T47D (cell line): ENCODE measurements at regions not wholly inside any gene's neighbourhood (a gene's known extent, or its start where the extent isn't known, plus 50 kb on each side); places are given as distances from the start of the nearest gene placed in this dataset.
"Not testable (repeated sequence)": the region's sequence is repeated elsewhere in the genome, so short reads cannot be mapped to it uniquely, and the experiment has no call there.

Experiments
- DNase-seq, 2 experiments: peaks; one replicate each; pipeline versions ENCODE4 v3.0.0 to v3.0.0-alpha.2; 2011 to 2012; ENCODE audit warnings: low read depth in 1 of 2, low spot score in 1 of 2
- JUND ChIP-seq: IDR thresholded peaks from 2 replicates; pipeline ENCODE4 v1.6.1; 2012; ENCODE audit warnings: low read depth
- in situ Hi-C: cut with HindIII; loops from 2 replicates; pipeline ENCODE4 v1.10.0; 2016; ENCODE audit warnings: low sequenced_read_pairs, low pct_unique_long_range_greater_than_20kb

DNA sequence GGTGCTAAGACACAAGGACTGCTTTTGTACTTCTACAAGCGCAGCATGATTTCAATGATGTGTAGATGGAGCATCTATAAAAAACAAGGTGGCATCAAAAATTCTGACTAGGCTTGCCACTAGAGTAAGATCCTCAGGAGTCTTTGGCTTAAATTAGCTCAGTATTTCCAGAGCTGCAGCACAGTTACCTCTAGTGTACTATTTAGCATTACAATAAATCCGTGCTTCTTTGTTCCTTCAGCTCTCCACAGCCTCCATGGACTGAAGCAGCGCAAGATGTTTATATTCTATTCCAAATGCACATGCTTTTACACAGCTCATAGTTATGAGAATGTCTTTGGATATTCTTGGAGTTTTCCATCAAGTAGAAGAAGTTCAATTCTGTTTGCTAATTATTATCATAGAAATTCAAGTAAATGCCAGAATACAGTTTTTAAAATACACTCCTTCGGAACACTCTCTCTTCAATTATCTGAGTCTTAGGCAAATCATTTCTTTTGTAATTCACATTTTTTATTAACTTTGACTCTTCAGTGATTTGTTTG, 1133.0 kb upstream of the LRRTM1 start:
- no peak for DNase-seq
- in situ Hi-C loops: no loop called here
- TF ChIP-seq JUND: no peak

DNA sequence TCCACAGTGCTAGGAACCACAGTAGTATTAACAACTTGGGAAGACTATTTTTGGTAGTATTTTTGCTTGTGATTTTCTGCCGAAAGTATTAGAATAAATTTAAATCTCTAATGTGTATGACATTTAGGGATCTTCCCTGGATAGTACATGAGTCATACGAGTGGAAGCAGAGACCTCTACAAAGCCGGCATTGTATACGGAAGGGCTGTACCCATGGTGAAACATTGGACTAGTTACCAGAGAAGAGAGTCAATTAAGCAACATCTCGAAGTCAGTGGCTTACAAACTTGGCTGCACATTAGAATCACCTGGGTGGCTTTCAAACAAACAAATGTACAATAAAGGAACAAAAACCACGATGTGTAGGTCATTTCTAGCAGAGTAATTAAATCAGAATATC, 1131.7 kb upstream of the LRRTM1 start:
- in situ Hi-C loops: no loop called here
- peak in 1 of 2 experiments; percentile 1 for DNase-seq
- no peak for TF ChIP-seq JUND

GRCh38 chr2:81412681-81413080, 1108.1 kb upstream of the LRRTM1 start:
- in situ Hi-C loops: no loop called here
- no peak for DNase-seq

GRCh38 chr2:81403508-81403907, 1099.0 kb upstream of the LRRTM1 start:
- in situ Hi-C loops: no loop called here
- no peak for TF ChIP-seq JUND
- DNase-seq: no peak

More at GRCh38 chr2:81412681-81413080, 1108.1 kb upstream of the LRRTM1 start:
- no peak for TF ChIP-seq JUND

GRCh38 chr2:81396417-81397019, 1092.0 kb upstream of the LRRTM1 start:
- no peak for TF ChIP-seq JUND
- in situ Hi-C loops: no loop called here

GRCh38 chr2:81395746-81396145, 1091.2 kb upstream of the LRRTM1 start:
- no peak for DNase-seq
- no peak for TF ChIP-seq JUND
- in situ Hi-C loops: no loop called here

More at GRCh38 chr2:81396417-81397019, 1092.0 kb upstream of the LRRTM1 start:
- no peak for DNase-seq

DNA sequence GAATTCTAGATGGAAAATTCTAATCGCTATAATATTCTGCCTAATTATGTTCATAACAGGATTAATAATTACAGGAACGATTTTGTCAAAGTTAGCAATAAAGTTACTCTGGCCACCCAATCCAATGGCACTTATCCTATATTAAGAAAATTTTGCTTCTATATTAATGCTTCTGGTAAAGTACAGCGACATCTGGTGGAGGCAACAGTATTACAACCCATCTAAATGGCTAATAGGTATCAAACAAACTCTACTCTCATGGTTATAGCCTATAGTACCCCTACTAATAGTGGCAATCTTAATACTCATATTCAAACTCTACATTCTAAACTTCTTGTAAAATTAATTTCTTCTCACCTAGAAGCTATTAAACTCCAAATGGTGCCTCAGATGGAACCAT, 1084.7 kb upstream of the LRRTM1 start:
- no peak for TF ChIP-seq JUND
- DNase-seq: no peak
- in situ Hi-C loops: no loop called here

- TF ChIP-seq JUND: no peak
- in situ Hi-C loops: no loop called here
These were observed 1059.2 kb upstream of the LRRTM1 start for GRCh38 chr2:81363800-81364199.

GRCh38 chr2:81362468-81362867, 1057.9 kb upstream of the LRRTM1 start:
- DNase-seq: peak in 1 of 2 experiments; percentile 2

More at GRCh38 chr2:81363800-81364199, 1059.2 kb upstream of the LRRTM1 start:
- no peak for DNase-seq

GRCh38 chr2:81355436-81355835, 1050.9 kb upstream of the LRRTM1 start:
- no peak for TF ChIP-seq JUND
- in situ Hi-C loops: no loop called here
- DNase-seq: peak in 1 of 2 experiments; percentile 2

More at GRCh38 chr2:81362468-81362867, 1057.9 kb upstream of the LRRTM1 start:
- in situ Hi-C loops: not testable (repeated sequence)

GRCh38 chr2:81334046-81334445, 1029.5 kb upstream of the LRRTM1 start:
- no peak for TF ChIP-seq JUND
- in situ Hi-C loops: no loop called here
- DNase-seq: no peak

GRCh38 chr2:81328968-81329367, 1024.4 kb upstream of the LRRTM1 start:
- DNase-seq: no peak
- in situ Hi-C loops: no loop called here
- TF ChIP-seq JUND: no peak

DNA sequence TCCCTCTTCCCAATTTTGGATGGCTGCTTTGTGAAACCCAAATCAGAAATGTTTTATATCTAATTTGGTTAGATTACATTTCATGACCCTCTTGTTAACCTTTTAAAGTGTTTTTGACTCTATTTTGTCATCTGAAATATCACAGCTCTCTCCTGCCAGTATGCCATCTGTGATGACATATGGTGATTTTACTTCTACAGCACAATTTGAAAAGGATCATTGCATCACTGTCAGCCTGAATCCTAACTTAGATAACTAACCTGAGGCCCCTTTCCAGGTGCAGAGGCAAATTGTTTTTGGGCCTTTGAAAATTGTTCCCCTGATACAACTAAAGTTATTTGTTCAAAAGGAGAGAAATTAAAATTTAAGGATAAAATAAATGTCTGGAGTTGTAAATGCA, 1023.4 kb upstream of the LRRTM1 start:
- TF ChIP-seq JUND: no peak
- DNase-seq: no peak
- in situ Hi-C loops: no loop called here

GRCh38 chr2:81324046-81324445, 1019.5 kb upstream of the LRRTM1 start:
- in situ Hi-C loops: no loop called here
- no peak for TF ChIP-seq JUND
- DNase-seq: peak; percentile 4 to 68
